Activated T-cell treated with anti-CD3 and anti-CD28 coated beads, Interleukin-2, amount 50 U/mL, for 4 hours (primary cell): ENCODE measurements at regions not wholly inside any gene's neighbourhood (a gene's known extent, or its start where the extent isn't known, plus 50 kb on each side); places are given as distances from the start of the nearest gene placed in this dataset.
"Not testable (repeated sequence)": the region's sequence is repeated elsewhere in the genome, so short reads cannot be mapped to it uniquely, and the experiment has no call there.

Source experiments
- ATAC-seq, 2 donors: fragments of 200-7000 bp; cut with Tn5 transposase; one replicate each; pipeline ENCODE4 v1.10.0; 2021
- DNase-seq: peaks from one replicate; pipeline ENCODE4 v3.0.0-alpha.2; 2020
- H3K27me3 Mint-ChIP-seq: one replicate; pipeline ENCODE4 v1.8.0; 2021; ENCODE audit warnings: low read depth, mixed read lengths
- H3K36me3 Mint-ChIP-seq: one replicate; pipeline ENCODE4 v1.8.0; 2022; ENCODE audit warnings: mixed read lengths; ENCODE audit not compliant: insufficient read depth
- H3K4me1 Mint-ChIP-seq: one replicate; pipeline ENCODE4 v1.8.0; 2021; ENCODE audit warnings: low read depth, mixed read lengths
- H3K4me3 Mint-ChIP-seq: one replicate; pipeline ENCODE4 v1.8.0; 2021; ENCODE audit warnings: mild to moderate bottlenecking, moderate library complexity, mixed read lengths
- H3K9me3 Mint-ChIP-seq: one replicate; pipeline ENCODE4 v1.8.0; 2021; ENCODE audit warnings: mixed read lengths

DNA sequence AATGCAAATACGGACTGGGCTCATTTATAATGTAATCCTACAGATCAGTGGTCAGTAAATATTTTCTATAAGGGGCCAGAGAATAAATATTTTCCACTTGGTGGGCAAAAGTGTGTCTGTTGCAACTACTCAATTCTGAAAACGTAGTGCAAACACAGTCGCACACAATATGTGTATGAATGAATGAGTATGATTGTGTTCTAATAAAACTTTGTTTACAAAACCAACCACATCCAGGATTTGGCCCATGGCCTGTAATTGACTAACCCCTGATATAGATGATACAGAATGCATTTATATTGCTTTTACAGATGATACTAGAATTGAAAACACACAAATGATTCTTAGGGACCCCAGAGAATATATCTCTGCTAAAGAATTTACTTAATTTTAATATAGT lies 197.6 kb downstream of the ASB9 start:
- no peak for DNase-seq
- Mint-ChIP-seq H3K27me3 (peaks cover 5% of the 10 kb centered on the region), H3K4me1 (no peaks in the 10 kb centered on the region), H3K36me3 (no peaks in the 10 kb centered on the region), H3K9me3 (no peaks in the 10 kb centered on the region), H3K4me3 (no peak overlapping the region)
- no peak for ATAC-seq

DNA sequence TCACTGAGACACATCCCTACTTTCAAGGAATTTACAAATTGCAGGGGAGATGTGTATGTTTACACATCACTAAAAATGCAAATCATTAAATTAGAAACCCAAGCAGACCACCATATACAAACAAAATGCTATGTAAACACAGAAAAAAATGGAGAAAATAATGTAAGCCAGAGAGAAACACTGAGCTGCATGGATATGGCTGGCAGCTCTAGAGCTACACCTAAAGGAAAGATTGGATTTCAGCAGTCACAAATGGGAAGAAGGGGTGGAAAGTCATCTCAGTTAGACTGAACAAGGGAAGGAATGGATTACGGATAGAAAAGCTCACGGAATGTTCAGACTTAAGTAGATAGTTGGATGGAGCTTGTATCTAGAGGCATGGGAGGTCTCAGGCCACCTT lies 186.3 kb downstream of the MOSPD2 start:
- H3K4me3 Mint-ChIP-seq = no peak overlapping the region
- no peak for ATAC-seq
- H3K27me3 Mint-ChIP-seq = no peaks in the 10 kb centered on the region
- H3K36me3 Mint-ChIP-seq = no peaks in the 10 kb centered on the region
- H3K9me3 Mint-ChIP-seq = no peaks in the 10 kb centered on the region
- no peak for DNase-seq
- no peaks in the 10 kb centered on the region for H3K4me1 Mint-ChIP-seq

DNA sequence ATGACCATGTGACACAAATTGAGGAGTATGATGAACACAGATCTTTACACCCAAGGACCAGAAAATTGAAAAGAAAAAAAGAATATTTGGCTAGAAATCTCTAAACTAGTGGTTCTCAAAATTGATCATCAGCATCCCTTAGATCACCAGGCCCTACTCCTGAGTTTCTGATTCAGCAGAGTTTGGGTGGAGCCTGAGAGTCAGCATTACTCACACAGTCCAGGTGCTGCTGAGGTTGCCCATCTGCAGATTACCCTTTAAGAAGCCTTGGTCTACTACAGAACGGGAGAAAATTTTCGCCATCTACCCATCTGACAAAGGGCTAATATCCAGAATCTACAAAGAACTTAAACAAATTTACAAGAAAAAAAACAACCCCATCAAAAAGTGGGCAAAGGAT lies 182.8 kb downstream of the MOSPD2 start:
- no peak for ATAC-seq
- H3K4me1 Mint-ChIP-seq = no peaks in the 10 kb centered on the region
- no peak overlapping the region for H3K4me3 Mint-ChIP-seq
- no peaks in the 10 kb centered on the region for H3K27me3 Mint-ChIP-seq
- no peaks in the 10 kb centered on the region for H3K9me3 Mint-ChIP-seq
- DNase-seq = no peak
- H3K36me3 Mint-ChIP-seq = no peaks in the 10 kb centered on the region

DNA sequence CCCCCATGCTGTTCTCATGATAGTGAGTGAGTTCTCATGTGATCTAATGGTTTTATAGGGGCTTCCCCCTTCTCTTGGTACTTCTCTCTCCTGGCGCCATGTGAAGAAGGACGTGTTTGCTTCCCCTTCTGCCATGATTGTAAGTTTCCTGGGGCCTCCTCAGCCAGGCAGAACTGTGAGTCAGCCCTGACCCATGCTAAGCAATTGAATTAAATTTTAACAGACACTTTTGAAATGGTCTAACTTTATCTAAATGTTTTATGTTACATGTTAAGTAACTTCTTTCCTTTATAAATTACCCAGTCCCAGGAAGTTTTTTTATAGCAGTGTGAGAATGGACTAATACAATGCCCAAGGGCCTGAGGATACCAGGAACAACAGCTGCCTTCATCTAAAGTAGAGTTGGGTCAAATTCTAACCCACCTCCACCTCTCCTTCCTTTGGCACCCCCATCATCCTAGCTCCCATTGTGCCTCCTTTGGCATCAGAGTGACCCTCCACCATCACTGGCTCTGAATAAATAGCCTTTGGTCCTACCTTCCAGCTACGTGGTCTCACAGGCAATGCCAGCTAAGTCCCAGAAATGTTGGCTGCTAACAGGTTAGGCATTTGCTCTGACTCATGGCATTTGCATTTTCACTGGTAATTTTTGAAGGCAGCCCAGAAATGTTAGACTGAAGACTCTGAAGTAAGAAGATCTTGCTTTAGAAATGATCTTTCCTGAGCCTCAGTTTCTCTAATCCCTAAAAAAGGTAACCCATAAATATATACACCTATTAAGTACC lies 182.1 kb downstream of the MOSPD2 start:
- H3K4me1 Mint-ChIP-seq = no peaks in the 10 kb centered on the region
- H3K4me3 Mint-ChIP-seq = no peak overlapping the region
- no peaks in the 10 kb centered on the region for H3K36me3 Mint-ChIP-seq
- DNase-seq = no peak
- ATAC-seq = no peak
- H3K9me3 Mint-ChIP-seq = no peaks in the 10 kb centered on the region
- H3K27me3 Mint-ChIP-seq = no peaks in the 10 kb centered on the region

DNA sequence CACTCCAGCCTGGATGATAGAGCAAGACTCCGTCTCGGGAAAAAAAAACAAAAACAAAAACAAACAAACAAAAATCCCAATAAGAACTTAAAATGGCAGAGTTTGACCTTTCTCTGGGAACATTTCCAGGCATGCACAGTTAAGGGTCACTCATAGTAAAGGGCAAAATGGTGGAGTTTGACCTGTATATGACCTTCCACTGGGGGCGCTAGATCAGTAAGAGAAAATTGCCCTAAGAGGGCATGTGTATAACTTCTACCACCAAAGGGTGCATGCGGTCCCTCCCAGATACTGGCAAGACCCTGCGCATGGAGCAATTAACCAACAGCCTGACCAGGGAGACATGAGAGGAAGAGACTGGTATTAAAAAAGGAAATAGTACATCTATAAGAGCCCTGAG lies 177.2 kb downstream of the MOSPD2 start:
- ATAC-seq (no peak), DNase-seq (no peak)
- Mint-ChIP-seq H3K4me3 (no peak overlapping the region), H3K36me3 (no peaks in the 10 kb centered on the region), H3K9me3 (no peaks in the 10 kb centered on the region), H3K4me1 (no peaks in the 10 kb centered on the region), H3K27me3 (no peaks in the 10 kb centered on the region)

DNA sequence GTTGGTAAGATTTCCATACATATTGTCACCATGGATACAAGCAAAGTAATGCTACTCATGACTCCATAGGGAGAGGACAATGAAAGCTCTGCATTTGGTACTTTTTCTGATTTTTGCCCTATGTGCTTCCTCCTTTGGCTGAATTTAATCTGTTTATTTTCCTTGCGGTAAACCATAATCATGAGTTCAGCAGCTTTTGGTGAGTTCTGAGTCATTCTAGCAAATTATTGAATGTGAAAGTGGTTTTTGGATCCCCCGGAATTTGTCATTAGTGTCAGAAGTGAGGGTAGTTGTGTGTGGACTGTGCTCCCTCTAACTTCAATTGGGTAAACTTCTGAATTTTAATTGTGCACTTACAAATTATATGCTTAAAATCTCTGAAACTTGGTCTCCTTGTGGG lies 170.3 kb downstream of the MOSPD2 start:
- peak in 1 of 2 donors; percentile 43 for ATAC-seq
- DNase-seq = no peak

DNA sequence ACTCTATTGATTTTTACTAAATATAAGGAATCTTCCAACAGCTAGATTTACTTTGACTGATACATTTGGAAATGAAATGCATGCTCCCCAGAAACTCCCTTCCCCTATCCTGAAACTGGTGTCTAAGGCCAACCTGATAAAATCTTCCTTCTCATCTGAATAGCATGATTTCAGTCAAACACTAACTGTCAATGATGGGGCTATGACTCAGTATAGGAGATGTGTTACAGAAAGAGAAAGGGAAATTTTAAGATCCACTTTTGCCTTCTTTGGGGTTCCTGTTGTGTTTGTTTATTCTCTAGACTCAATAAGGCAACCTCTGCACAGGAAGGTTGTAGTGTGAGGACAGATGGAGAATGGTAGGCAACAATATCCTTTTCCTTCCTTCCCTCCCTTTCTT lies 160.7 kb downstream of the MOSPD2 start:
- DNase-seq = no peak
- H3K4me1 Mint-ChIP-seq = peaks cover 8% of the 10 kb centered on the region
- ATAC-seq = peak; percentile 69 to 80
- no peaks in the 10 kb centered on the region for H3K27me3 Mint-ChIP-seq
- no peaks in the 10 kb centered on the region for H3K36me3 Mint-ChIP-seq
- H3K4me3 Mint-ChIP-seq = no peak overlapping the region
- no peaks in the 10 kb centered on the region for H3K9me3 Mint-ChIP-seq

More for the DNA sequence above, 170.3 kb downstream of the MOSPD2 start:
- H3K36me3 Mint-ChIP-seq = no peaks in the 10 kb centered on the region
- peaks cover 4% of the 10 kb centered on the region for H3K4me1 Mint-ChIP-seq
- H3K27me3 Mint-ChIP-seq = no peaks in the 10 kb centered on the region
- no peak overlapping the region for H3K4me3 Mint-ChIP-seq
- no peaks in the 10 kb centered on the region for H3K9me3 Mint-ChIP-seq

DNA sequence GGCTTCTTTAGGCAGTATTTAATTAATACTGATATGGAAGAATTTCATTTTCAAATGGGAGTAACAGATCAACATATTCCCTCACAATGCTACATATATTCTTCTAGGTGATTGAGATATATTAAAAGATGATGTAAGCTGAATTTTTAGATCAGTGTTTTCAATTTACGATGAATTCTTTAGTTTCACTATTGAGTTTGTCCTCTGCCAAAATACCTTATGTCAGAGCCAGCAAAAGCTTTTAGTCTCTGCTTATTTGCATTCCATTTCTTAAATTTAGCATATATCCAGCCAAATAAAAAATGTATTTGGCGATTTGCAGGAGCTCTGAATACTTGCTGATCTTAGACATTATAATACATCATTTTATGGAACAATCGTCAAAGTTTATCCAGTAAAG lies 144.3 kb downstream of the MOSPD2 start:
- H3K4me1 Mint-ChIP-seq = no peaks in the 10 kb centered on the region
- no peaks in the 10 kb centered on the region for H3K9me3 Mint-ChIP-seq
- no peak for ATAC-seq
- H3K36me3 Mint-ChIP-seq = no peaks in the 10 kb centered on the region
- H3K4me3 Mint-ChIP-seq = no peak overlapping the region
- no peak for DNase-seq
- H3K27me3 Mint-ChIP-seq = no peaks in the 10 kb centered on the region

DNA sequence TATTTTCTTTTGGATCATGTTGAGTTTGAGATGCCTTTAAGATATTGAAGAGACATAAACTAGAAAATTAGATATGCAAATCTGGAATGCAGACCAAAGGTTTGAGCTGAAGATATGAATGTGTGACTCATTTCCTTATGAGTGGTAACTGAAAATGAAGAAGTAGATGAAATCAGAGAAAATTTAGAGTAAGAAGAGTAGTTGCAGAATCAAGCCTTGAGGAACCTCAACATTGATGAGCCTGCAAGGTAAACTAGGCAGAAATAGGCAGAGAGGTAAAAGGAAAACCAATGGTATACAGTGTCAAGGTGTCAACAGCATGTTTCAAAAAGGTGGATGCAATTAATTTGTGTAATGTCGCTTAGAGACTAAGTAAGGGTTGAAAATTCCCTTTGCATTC lies 142.8 kb downstream of the MOSPD2 start:
- Mint-ChIP-seq H3K9me3 (no peaks in the 10 kb centered on the region), H3K4me1 (no peaks in the 10 kb centered on the region), H3K27me3 (no peaks in the 10 kb centered on the region), H3K36me3 (no peaks in the 10 kb centered on the region), H3K4me3 (no peak overlapping the region)
- DNase-seq = no peak
- peak; percentile 34 to 35 for ATAC-seq

DNA sequence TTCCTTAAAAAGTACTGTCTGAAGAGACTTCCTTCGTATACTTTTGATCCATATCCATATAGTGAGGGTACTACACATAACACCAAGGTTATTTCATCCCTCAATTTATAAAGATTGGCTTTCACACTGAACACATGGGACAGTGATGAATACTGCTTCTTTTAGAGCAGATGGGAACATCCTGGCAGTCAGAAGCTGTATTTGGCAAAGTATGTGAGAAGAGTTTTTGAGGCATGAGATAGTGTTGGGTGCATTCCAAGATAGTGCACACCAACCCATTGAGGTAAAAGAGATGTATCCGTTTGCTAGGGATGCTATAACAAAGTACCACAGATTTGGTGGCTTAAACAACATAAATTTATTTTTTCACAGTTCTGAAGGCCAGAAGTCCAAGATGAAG lies 141.1 kb downstream of the MOSPD2 start:
- Mint-ChIP-seq H3K4me1 (no peaks in the 10 kb centered on the region), H3K27me3 (no peaks in the 10 kb centered on the region), H3K9me3 (no peaks in the 10 kb centered on the region), H3K36me3 (no peaks in the 10 kb centered on the region), H3K4me3 (no peak overlapping the region)
- ATAC-seq = no peak
- DNase-seq = no peak

DNA sequence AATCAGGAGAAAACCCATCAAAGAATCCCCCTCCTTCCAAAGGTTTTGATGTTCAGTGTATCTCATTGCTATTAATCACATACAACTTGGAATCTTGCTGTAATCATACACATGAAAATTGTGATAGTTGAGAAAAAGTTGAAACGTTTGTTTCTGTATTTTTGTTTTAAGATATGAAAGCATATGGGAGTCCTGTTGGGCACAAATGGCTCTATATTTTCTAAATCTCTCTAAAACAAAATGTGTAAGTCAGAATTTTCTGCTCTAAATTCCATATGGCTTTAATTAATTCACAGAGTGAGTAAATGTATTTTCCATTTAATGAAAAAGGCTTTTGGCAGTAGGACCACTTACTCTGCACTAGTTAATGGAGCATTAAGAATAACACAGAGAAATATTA lies 140.2 kb downstream of the MOSPD2 start:
- Mint-ChIP-seq H3K4me1 (no peaks in the 10 kb centered on the region), H3K27me3 (no peaks in the 10 kb centered on the region), H3K9me3 (no peaks in the 10 kb centered on the region), H3K4me3 (no peak overlapping the region), H3K36me3 (no peaks in the 10 kb centered on the region)
- DNase-seq (no peak), ATAC-seq (no peak)

DNA sequence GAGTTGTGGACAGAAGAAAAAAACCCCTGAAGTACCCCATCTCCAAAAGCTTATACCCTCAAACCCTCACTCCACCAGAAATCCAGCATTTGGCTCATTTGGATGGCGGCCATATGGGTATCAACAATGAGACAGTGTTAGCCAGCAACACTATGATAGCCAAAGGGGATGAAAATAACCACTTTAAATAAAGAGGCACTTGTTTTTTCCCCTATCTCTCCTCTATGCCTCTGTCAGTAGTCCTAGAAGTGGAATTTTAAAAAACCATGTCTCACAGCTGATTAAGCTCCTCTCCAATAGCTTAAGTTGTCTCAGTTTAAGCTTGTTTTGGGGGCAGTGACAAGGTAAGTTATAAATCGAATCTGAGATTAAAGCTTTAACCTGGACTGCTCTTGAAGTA lies 124.0 kb downstream of the MOSPD2 start:
- Mint-ChIP-seq H3K4me1 (no peaks in the 10 kb centered on the region), H3K27me3 (no peaks in the 10 kb centered on the region), H3K36me3 (no peaks in the 10 kb centered on the region), H3K4me3 (no peak overlapping the region), H3K9me3 (no peaks in the 10 kb centered on the region)
- no peak for ATAC-seq
- no peak for DNase-seq

DNA sequence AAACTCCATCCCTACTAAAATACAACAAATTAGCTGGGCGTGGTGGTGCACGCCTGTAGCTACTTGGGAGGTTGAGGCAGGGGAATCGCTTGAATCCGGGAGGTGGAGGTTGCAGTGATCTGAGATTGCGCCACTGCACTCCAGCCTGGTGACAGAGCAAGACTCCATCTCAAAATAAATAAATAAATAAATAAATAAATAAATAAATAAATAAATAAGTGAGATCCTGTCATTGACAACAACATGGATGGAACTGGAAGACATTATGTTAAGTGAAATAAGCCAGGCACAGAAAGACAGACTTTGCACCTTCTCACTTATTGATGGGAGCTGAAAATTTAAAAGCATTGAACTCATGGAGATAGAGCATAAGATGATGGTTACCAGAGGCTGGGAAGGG lies 111.2 kb downstream of the MOSPD2 start:
- not testable (repeated sequence) for ATAC-seq, H3K4me1 Mint-ChIP-seq, H3K36me3 Mint-ChIP-seq, H3K4me3 Mint-ChIP-seq, DNase-seq, H3K9me3 Mint-ChIP-seq, H3K27me3 Mint-ChIP-seq
